ENCODE measurements at regions not wholly inside any gene's neighbourhood (a gene's known extent, or its start where the extent isn't known, plus 50 kb on each side); places are given as distances from the start of the nearest gene placed in this dataset.
"Not testable (repeated sequence)": the region's sequence is repeated elsewhere in the genome, so short reads cannot be mapped to it uniquely, and the experiment has no call there.

DNA sequence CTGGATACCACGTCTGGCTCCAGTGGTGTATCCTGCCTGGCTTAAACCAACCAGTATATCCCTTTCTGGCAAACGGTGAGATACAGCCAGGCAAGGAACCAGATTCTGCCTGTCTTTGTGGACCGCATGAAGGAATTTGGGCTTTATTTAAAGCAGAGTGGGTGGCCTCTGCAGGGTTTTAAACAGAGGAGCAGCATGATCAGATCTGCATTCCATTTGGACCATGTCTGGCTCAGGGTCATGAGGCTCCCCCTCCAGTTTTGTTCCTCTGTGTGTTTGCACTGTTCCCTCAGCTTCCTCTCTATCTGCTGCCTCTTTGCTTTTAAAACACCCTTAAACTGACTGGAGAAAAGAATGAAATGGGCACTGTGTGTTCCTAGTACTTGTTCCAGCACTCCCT is 195.0 kb downstream of the GIPC2 start:
- no peaks in the 10 kb centered on the region for H3K27me3 ChIP-seq (ENCODE audit: control insufficient read depth in 2 of 2, insufficient read depth in 2 of 2, low read length in 2 of 2)
- no peaks in the 10 kb centered on the region for H3K9me3 ChIP-seq (ENCODE audit: control insufficient read depth in 2 of 2, low read length in 2 of 2)
- no peaks in the 10 kb centered on the region for H3K36me3 ChIP-seq (ENCODE audit: control insufficient read depth in 2 of 2, insufficient read depth in 2 of 2, low read length in 2 of 2)
- H3K4me1 ChIP-seq (ENCODE audit: control insufficient read depth in 2 of 2, insufficient read depth in 2 of 2, low read length in 2 of 2), result peaks cover 9 to 11% of the 10 kb centered on the region in 2 donors
- no peak overlapping the region for H3K27ac ChIP-seq (ENCODE audit: low read depth in 2 of 2, low read length in 2 of 2)
- H3K9ac ChIP-seq (ENCODE audit: low read depth in 1 of 2, low read length in 2 of 2), result no peak overlapping the region
- H3K4me3 ChIP-seq (ENCODE audit: low read length in 2 of 2), result no peak overlapping the region

DNA sequence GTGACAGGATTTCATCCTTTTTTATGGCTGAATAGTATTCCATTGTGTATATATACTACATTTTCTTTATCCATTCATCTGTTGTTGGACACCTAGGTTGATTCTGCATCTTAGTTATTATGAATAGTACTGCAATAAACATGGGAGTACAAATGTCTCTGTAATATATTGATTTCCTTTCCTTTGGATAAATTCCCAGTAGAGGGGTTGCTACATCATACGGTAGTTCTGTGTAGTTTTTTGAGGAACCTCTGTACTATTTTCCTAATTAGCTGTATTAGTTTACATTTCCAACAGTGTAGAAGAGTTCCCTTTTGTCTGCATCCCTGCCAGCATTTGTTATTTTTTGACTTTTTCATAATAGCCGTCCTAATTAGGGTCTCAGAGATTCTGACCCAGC is 201.3 kb downstream of the GIPC2 start:
- Histone ChIP-seq H3K27me3 (ENCODE audit: control insufficient read depth in 2 of 2, insufficient read depth in 2 of 2, low read length in 2 of 2) (no peaks in the 10 kb centered on the region), H3K9me3 (ENCODE audit: control insufficient read depth in 2 of 2, low read length in 2 of 2) (no peaks in the 10 kb centered on the region), H3K27ac (ENCODE audit: low read depth in 2 of 2, low read length in 2 of 2) (no peak overlapping the region), H3K4me3 (ENCODE audit: low read length in 2 of 2) (no peak overlapping the region), H3K4me1 (ENCODE audit: control insufficient read depth in 2 of 2, insufficient read depth in 2 of 2, low read length in 2 of 2) (no peaks in the 10 kb centered on the region), H3K9ac (ENCODE audit: low read depth in 1 of 2, low read length in 2 of 2) (no peak overlapping the region), H3K36me3 (ENCODE audit: control insufficient read depth in 2 of 2, insufficient read depth in 2 of 2, low read length in 2 of 2) (no peaks in the 10 kb centered on the region)

DNA sequence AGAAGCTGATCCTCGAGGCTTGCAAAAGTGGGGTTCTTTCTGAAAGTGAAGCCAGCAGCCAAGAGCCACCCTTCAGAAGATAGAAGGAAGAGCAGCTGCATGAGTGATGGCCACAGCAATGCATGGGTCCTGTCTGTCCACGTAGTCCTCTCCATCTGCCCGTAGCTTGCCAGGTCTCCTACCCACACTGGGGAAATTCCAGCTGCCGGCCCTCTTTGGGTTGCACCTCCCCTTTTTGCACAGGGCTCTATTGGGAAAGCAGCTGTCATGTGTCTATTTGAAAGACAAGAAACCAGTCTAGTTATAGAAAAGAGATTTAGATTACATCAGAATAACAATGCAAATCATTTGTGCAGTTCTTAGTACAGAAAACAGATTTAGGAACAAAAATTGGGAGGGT is 204.4 kb downstream of the GIPC2 start:
- Histone ChIP-seq H3K36me3 (ENCODE audit: control insufficient read depth in 2 of 2, insufficient read depth in 2 of 2, low read length in 2 of 2) (no peaks in the 10 kb centered on the region), H3K4me1 (ENCODE audit: control insufficient read depth in 2 of 2, insufficient read depth in 2 of 2, low read length in 2 of 2) (peaks cover 0 to 4% of the 10 kb centered on the region in 2 donors), H3K4me3 (ENCODE audit: low read length in 2 of 2) (no peak overlapping the region), H3K27ac (ENCODE audit: low read depth in 2 of 2, low read length in 2 of 2) (no peak overlapping the region), H3K27me3 (ENCODE audit: control insufficient read depth in 2 of 2, insufficient read depth in 2 of 2, low read length in 2 of 2) (no peaks in the 10 kb centered on the region), H3K9me3 (ENCODE audit: control insufficient read depth in 2 of 2, low read length in 2 of 2) (no peaks in the 10 kb centered on the region), H3K9ac (ENCODE audit: low read depth in 1 of 2, low read length in 2 of 2) (no peak overlapping the region)

DNA sequence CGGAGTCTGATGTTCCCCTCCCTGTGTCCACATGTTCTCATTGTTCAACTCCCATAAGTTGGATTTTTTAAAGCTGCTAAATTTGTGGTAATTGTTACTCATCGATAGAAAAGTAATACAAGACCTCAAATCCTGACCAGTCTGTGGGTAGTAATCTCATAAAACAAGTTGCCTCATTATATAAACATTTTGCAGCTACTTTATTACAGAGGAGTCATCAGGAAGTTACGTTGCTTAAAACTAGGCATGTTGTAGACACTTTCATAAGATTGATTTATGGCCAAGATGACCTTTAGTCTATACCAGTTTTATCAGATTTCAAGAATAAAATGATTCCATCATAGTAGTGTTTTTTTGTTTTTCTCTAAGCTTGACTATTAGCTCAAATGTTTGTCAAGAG is 208.8 kb downstream of the GIPC2 start:
- peaks cover 0 to 7% of the 10 kb centered on the region in 2 donors for H3K4me1 ChIP-seq (ENCODE audit: control insufficient read depth in 2 of 2, insufficient read depth in 2 of 2, low read length in 2 of 2)
- H3K27me3 ChIP-seq (ENCODE audit: control insufficient read depth in 2 of 2, insufficient read depth in 2 of 2, low read length in 2 of 2), result no peaks in the 10 kb centered on the region
- H3K27ac ChIP-seq (ENCODE audit: low read depth in 2 of 2, low read length in 2 of 2), result no peak overlapping the region
- no peak overlapping the region for H3K4me3 ChIP-seq (ENCODE audit: low read length in 2 of 2)
- no peaks in the 10 kb centered on the region for H3K9me3 ChIP-seq (ENCODE audit: control insufficient read depth in 2 of 2, low read length in 2 of 2)
- H3K36me3 ChIP-seq (ENCODE audit: control insufficient read depth in 2 of 2, insufficient read depth in 2 of 2, low read length in 2 of 2), result no peaks in the 10 kb centered on the region
- no peak overlapping the region for H3K9ac ChIP-seq (ENCODE audit: low read depth in 1 of 2, low read length in 2 of 2)

DNA sequence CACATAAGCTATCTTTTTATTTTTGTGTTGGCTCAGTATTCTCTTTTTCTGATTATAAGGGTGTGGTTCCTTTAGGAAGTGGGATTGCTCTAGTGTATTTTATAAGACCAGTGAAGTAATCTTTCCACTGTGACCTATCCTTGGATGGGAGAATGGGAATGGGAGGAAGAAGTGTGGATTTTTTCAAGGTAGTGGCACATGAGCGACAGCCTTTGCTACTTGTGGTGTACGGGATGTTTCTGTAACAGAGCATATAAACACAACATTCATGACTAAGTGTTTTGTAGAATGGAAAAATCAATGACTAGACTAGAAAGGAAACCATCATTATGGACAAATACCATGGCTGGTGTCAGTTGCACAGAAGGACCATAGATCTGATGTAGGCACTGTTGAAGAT is 209.6 kb downstream of the GIPC2 start:
- H3K27me3 ChIP-seq (ENCODE audit: control insufficient read depth in 2 of 2, insufficient read depth in 2 of 2, low read length in 2 of 2), result no peaks in the 10 kb centered on the region
- H3K4me1 ChIP-seq (ENCODE audit: control insufficient read depth in 2 of 2, insufficient read depth in 2 of 2, low read length in 2 of 2), result peaks cover 0 to 7% of the 10 kb centered on the region in 2 donors
- H3K27ac ChIP-seq (ENCODE audit: low read depth in 2 of 2, low read length in 2 of 2), result no peak overlapping the region
- H3K9ac ChIP-seq (ENCODE audit: low read depth in 1 of 2, low read length in 2 of 2), result no peak overlapping the region
- H3K9me3 ChIP-seq (ENCODE audit: control insufficient read depth in 2 of 2, low read length in 2 of 2), result no peaks in the 10 kb centered on the region
- H3K4me3 ChIP-seq (ENCODE audit: low read length in 2 of 2), result no peak overlapping the region
- H3K36me3 ChIP-seq (ENCODE audit: control insufficient read depth in 2 of 2, insufficient read depth in 2 of 2, low read length in 2 of 2), result no peaks in the 10 kb centered on the region

DNA sequence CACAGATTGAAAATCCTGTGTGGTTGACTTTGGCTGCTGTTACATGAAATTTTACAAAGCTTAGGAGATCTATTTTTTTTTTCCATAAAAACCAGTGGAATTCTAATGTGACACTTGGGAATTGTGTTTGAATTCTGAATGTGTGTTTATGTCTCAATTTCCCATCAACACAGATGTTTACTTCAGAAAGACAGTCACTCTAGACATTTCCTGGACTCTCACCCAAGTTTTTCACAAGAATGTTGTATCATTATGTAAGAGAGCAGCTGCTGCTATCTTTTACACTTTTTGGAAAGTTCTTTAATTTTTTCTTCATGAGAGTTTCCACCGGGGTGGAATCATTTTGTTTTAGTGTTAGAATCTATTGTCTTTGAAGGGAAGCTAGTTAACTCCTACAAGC is 210.1 kb downstream of the GIPC2 start:
- Histone ChIP-seq H3K9me3 (ENCODE audit: control insufficient read depth in 2 of 2, low read length in 2 of 2) (no peaks in the 10 kb centered on the region), H3K27me3 (ENCODE audit: control insufficient read depth in 2 of 2, insufficient read depth in 2 of 2, low read length in 2 of 2) (no peaks in the 10 kb centered on the region), H3K27ac (ENCODE audit: low read depth in 2 of 2, low read length in 2 of 2) (no peak overlapping the region), H3K4me1 (ENCODE audit: control insufficient read depth in 2 of 2, insufficient read depth in 2 of 2, low read length in 2 of 2) (peaks cover 0 to 7% of the 10 kb centered on the region in 2 donors), H3K9ac (ENCODE audit: low read depth in 1 of 2, low read length in 2 of 2) (no peak overlapping the region), H3K36me3 (ENCODE audit: control insufficient read depth in 2 of 2, insufficient read depth in 2 of 2, low read length in 2 of 2) (no peaks in the 10 kb centered on the region), H3K4me3 (ENCODE audit: low read length in 2 of 2) (no peak overlapping the region)

DNA sequence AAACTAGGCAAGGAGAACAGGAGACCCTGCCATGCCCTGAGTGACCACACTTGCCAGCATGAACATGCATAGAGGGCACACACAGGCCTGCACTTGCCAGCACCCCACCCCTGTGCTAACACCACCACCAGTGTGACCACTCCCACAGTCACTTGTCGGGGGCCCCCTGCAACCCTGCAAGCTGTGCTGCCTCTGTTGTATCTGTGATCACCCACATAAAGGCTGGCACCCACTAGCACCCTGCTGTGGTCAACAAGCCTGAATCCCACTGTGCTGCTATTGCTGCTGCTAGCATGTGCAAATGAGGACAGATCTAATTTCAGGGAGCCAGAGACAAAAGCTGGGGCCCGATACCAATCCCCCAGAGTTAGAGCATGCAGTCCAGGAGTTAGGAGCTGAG is 217.7 kb downstream of the GIPC2 start:
- no peaks in the 10 kb centered on the region for H3K36me3 ChIP-seq (ENCODE audit: control insufficient read depth in 2 of 2, insufficient read depth in 2 of 2, low read length in 2 of 2)
- no peak overlapping the region for H3K4me3 ChIP-seq (ENCODE audit: low read length in 2 of 2)
- no peak overlapping the region for H3K27ac ChIP-seq (ENCODE audit: low read depth in 2 of 2, low read length in 2 of 2)
- H3K27me3 ChIP-seq (ENCODE audit: control insufficient read depth in 2 of 2, insufficient read depth in 2 of 2, low read length in 2 of 2), result no peaks in the 10 kb centered on the region
- H3K9ac ChIP-seq (ENCODE audit: low read depth in 1 of 2, low read length in 2 of 2), result no peak overlapping the region
- H3K9me3 ChIP-seq (ENCODE audit: control insufficient read depth in 2 of 2, low read length in 2 of 2), result no peaks in the 10 kb centered on the region
- no peaks in the 10 kb centered on the region for H3K4me1 ChIP-seq (ENCODE audit: control insufficient read depth in 2 of 2, insufficient read depth in 2 of 2, low read length in 2 of 2)

DNA sequence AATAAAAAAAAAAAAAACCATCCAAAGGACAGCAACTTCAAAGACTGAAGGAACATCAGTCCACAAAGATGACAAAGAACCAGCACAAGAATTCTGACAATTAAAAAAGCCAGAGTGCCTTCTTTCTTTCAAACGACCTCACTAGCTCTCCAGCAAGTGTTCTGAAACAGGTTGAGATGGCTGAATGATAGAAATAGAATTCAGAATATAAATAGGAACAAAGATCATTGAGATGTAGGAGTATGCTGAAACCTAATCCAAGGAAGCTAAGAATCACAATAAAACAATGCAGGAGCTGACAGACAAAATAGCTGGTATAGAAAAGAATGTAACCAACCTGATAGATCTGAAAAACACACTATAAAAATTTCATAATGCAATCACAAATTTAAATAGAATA is 218.2 kb downstream of the GIPC2 start:
- H3K9ac ChIP-seq (ENCODE audit: low read depth in 1 of 2, low read length in 2 of 2), result no peak overlapping the region
- no peaks in the 10 kb centered on the region for H3K27me3 ChIP-seq (ENCODE audit: control insufficient read depth in 2 of 2, insufficient read depth in 2 of 2, low read length in 2 of 2)
- H3K36me3 ChIP-seq (ENCODE audit: control insufficient read depth in 2 of 2, insufficient read depth in 2 of 2, low read length in 2 of 2), result no peaks in the 10 kb centered on the region
- no peaks in the 10 kb centered on the region for H3K4me1 ChIP-seq (ENCODE audit: control insufficient read depth in 2 of 2, insufficient read depth in 2 of 2, low read length in 2 of 2)
- H3K9me3 ChIP-seq (ENCODE audit: control insufficient read depth in 2 of 2, low read length in 2 of 2), result no peaks in the 10 kb centered on the region
- no peak overlapping the region for H3K4me3 ChIP-seq (ENCODE audit: low read length in 2 of 2)
- no peak overlapping the region for H3K27ac ChIP-seq (ENCODE audit: low read depth in 2 of 2, low read length in 2 of 2)

DNA sequence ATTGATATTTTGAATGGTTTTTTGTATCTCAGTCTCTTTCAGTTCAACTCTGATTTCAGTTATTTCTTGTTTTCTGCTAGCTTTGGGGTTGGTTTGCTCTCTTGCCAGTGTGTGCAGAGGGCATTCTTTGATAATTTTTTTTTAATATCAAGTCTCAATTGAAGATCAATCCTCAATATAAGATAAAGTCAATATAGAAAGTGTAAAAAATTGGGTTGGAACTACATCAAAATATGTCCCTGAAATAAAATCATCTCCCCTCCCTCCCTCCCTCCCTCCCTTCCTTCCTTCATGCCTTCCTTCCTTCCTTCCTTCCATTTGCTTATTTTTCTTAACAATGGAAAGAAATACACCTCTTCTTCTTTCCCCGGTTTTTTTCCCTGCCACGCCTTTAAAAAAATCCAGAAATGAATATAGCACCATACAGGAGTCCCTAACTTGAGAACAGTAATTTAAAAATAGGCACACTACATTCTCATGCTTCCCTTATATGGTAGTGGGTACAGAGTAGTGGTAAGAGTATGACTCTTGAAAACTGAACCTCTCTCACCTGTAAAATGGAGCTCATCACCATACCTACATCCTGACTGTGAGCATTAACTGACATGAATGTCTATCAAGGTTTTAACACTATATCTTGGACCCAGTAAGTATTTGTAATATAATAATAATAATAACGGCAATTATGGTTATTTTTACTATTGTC is 221.9 kb downstream of the GIPC2 start:
- Histone ChIP-seq H3K9ac (ENCODE audit: low read depth in 1 of 2, low read length in 2 of 2) (no peak overlapping the region), H3K27me3 (ENCODE audit: control insufficient read depth in 2 of 2, insufficient read depth in 2 of 2, low read length in 2 of 2) (no peaks in the 10 kb centered on the region), H3K36me3 (ENCODE audit: control insufficient read depth in 2 of 2, insufficient read depth in 2 of 2, low read length in 2 of 2) (no peaks in the 10 kb centered on the region), H3K27ac (ENCODE audit: low read depth in 2 of 2, low read length in 2 of 2) (no peak overlapping the region), H3K4me1 (ENCODE audit: control insufficient read depth in 2 of 2, insufficient read depth in 2 of 2, low read length in 2 of 2) (no peaks in the 10 kb centered on the region), H3K4me3 (ENCODE audit: low read length in 2 of 2) (no peak overlapping the region), H3K9me3 (ENCODE audit: control insufficient read depth in 2 of 2, low read length in 2 of 2) (no peaks in the 10 kb centered on the region)

DNA sequence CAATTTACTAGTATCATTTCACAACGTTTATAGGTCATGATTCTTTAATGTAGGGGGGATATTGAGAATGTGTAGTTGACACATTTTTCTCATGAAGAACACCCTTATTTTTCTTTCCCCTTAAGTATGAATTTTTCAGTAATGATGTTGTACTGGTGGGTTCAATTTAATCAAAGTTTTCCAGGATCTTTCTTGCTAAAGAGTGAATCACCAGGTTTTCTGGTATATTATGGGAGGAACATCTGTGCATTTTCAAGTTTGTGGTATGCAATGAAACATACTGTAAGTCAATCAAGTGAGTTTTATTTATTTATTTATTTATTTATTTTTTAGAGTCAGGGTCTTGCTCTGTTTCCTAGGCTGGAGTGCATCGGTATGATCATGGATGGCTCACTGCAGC is 221.2 kb upstream of the PTGFR start:
- H3K9ac ChIP-seq (ENCODE audit: low read depth in 1 of 2, low read length in 2 of 2), result no peak overlapping the region
- H3K27ac ChIP-seq (ENCODE audit: low read depth in 2 of 2, low read length in 2 of 2), result no peak overlapping the region
- no peaks in the 10 kb centered on the region for H3K4me1 ChIP-seq (ENCODE audit: control insufficient read depth in 2 of 2, insufficient read depth in 2 of 2, low read length in 2 of 2)
- H3K27me3 ChIP-seq (ENCODE audit: control insufficient read depth in 2 of 2, insufficient read depth in 2 of 2, low read length in 2 of 2), result no peaks in the 10 kb centered on the region
- no peaks in the 10 kb centered on the region for H3K9me3 ChIP-seq (ENCODE audit: control insufficient read depth in 2 of 2, low read length in 2 of 2)
- no peaks in the 10 kb centered on the region for H3K36me3 ChIP-seq (ENCODE audit: control insufficient read depth in 2 of 2, insufficient read depth in 2 of 2, low read length in 2 of 2)
- no peak overlapping the region for H3K4me3 ChIP-seq (ENCODE audit: low read length in 2 of 2)

DNA sequence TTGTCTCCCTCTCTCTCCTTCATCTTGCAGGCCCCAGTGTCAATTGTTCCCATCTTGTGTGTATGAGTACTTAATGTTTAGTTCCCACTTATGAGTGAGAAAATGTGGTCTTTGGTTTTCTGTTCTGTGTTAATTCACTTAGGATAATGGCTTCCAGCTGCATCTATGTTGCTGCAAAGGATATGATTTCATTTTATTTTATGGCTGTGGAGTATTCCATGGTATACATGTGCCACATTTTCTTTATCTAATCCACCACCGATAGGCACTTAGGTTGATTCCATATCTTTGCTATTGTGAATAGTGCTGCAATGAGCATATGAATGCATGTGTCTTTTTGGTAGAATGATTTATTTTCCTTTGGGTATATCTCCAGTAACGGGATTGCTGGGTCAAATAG is 219.4 kb upstream of the PTGFR start:
- H3K36me3 ChIP-seq (ENCODE audit: control insufficient read depth in 2 of 2, insufficient read depth in 2 of 2, low read length in 2 of 2); H3K4me1 ChIP-seq (ENCODE audit: control insufficient read depth in 2 of 2, insufficient read depth in 2 of 2, low read length in 2 of 2); H3K9me3 ChIP-seq (ENCODE audit: control insufficient read depth in 2 of 2, low read length in 2 of 2); H3K4me3 ChIP-seq (ENCODE audit: low read length in 2 of 2); H3K9ac ChIP-seq (ENCODE audit: low read depth in 1 of 2, low read length in 2 of 2); H3K27me3 ChIP-seq (ENCODE audit: control insufficient read depth in 2 of 2, insufficient read depth in 2 of 2, low read length in 2 of 2); H3K27ac ChIP-seq (ENCODE audit: low read depth in 2 of 2, low read length in 2 of 2): not testable (repeated sequence)

Data from mucosa of rectum (tissue), 2 donors.